Activated naive CD8-positive, alpha-beta T cell (primary cell): ENCODE measurements at regions not wholly inside any gene's neighbourhood (a gene's known extent, or its start where the extent isn't known, plus 50 kb on each side); places are given as distances from the start of the nearest gene placed in this dataset.

ENCODE experiments used
- H3K27ac Mint-ChIP-seq: one replicate; pipeline ENCODE4 v1.8.0; 2021; ENCODE audit warnings: mixed read lengths
- H3K27me3 Mint-ChIP-seq: one replicate; pipeline ENCODE4 v1.8.0; 2021; ENCODE audit warnings: mixed read lengths
- H3K36me3 Mint-ChIP-seq: one replicate; pipeline ENCODE4 v1.8.0; 2021; ENCODE audit warnings: mixed read lengths
- H3K4me1 Mint-ChIP-seq: one replicate; pipeline ENCODE4 v1.8.0; 2021; ENCODE audit warnings: low read depth, mixed read lengths
- H3K4me3 Mint-ChIP-seq: one replicate; pipeline ENCODE4 v1.8.0; 2021; ENCODE audit warnings: mild to moderate bottlenecking, mixed read lengths
- H3K9me3 Mint-ChIP-seq: one replicate; pipeline ENCODE4 v1.8.0; 2021; ENCODE audit warnings: low read depth, mixed read lengths

- peaks cover 7% of the 10 kb centered on the region for H3K27me3 Mint-ChIP-seq
- H3K36me3 Mint-ChIP-seq: peaks cover 4% of the 10 kb centered on the region
- H3K9me3 Mint-ChIP-seq: peaks cover 4% of the 10 kb centered on the region
- H3K4me3 Mint-ChIP-seq: no peak overlapping the region
- H3K27ac Mint-ChIP-seq: no peak overlapping the region
- no peaks in the 10 kb centered on the region for H3K4me1 Mint-ChIP-seq
Measured at GRCh38 chr13:95492044-95492801, 60.3 kb upstream of the CLDN10 start.

- peaks cover 7% of the 10 kb centered on the region for H3K27me3 Mint-ChIP-seq
- H3K27ac Mint-ChIP-seq: no peak overlapping the region
- peaks cover 4% of the 10 kb centered on the region for H3K36me3 Mint-ChIP-seq
- no peaks in the 10 kb centered on the region for H3K4me1 Mint-ChIP-seq
- peaks cover 4% of the 10 kb centered on the region for H3K9me3 Mint-ChIP-seq
- no peak overlapping the region for H3K4me3 Mint-ChIP-seq
Measured at GRCh38 chr13:95494082-95494681, 58.3 kb upstream of the CLDN10 start.

- peaks cover 7% of the 10 kb centered on the region for H3K27me3 Mint-ChIP-seq
- H3K4me1 Mint-ChIP-seq: no peaks in the 10 kb centered on the region
- H3K4me3 Mint-ChIP-seq: no peak overlapping the region
- no peak overlapping the region for H3K27ac Mint-ChIP-seq
- H3K36me3 Mint-ChIP-seq: no peaks in the 10 kb centered on the region
- H3K9me3 Mint-ChIP-seq: peaks cover 4% of the 10 kb centered on the region
Measured at GRCh38 chr13:95496485-95496884, 56.0 kb upstream of the CLDN10 start.

GRCh38 chr13:95497381-95497807 is 55.1 kb upstream of the CLDN10 start:
- peaks cover 9% of the 10 kb centered on the region for H3K9me3 Mint-ChIP-seq
- H3K27ac Mint-ChIP-seq: no peak overlapping the region
- H3K4me1 Mint-ChIP-seq: no peaks in the 10 kb centered on the region
- no peaks in the 10 kb centered on the region for H3K36me3 Mint-ChIP-seq
- no peak overlapping the region for H3K4me3 Mint-ChIP-seq
- peaks cover 7% of the 10 kb centered on the region for H3K27me3 Mint-ChIP-seq

GRCh38 chr13:95498886-95499285 is 53.6 kb upstream of the CLDN10 start:
- Mint-ChIP-seq H3K4me3 (no peak overlapping the region), H3K4me1 (no peaks in the 10 kb centered on the region)

GRCh38 chr13:95499811-95500712 is 52.5 kb upstream of the CLDN10 start:
- Mint-ChIP-seq H3K9me3 (peaks cover 9% of the 10 kb centered on the region), H3K4me3 (no peak overlapping the region), H3K36me3 (no peaks in the 10 kb centered on the region), H3K27me3 (peaks cover 7% of the 10 kb centered on the region), H3K27ac (no peak overlapping the region), H3K4me1 (no peaks in the 10 kb centered on the region)

More at GRCh38 chr13:95498886-95499285, 53.6 kb upstream of the CLDN10 start:
- H3K27ac Mint-ChIP-seq: no peak overlapping the region
- peaks cover 11% of the 10 kb centered on the region for H3K27me3 Mint-ChIP-seq
- no peaks in the 10 kb centered on the region for H3K36me3 Mint-ChIP-seq
- peaks cover 9% of the 10 kb centered on the region for H3K9me3 Mint-ChIP-seq

- no peaks in the 10 kb centered on the region for H3K36me3 Mint-ChIP-seq
- H3K27ac Mint-ChIP-seq: no peak overlapping the region
- peaks cover 4% of the 10 kb centered on the region for H3K27me3 Mint-ChIP-seq
- peaks cover 5% of the 10 kb centered on the region for H3K9me3 Mint-ChIP-seq
- H3K4me1 Mint-ChIP-seq: no peaks in the 10 kb centered on the region
- H3K4me3 Mint-ChIP-seq: no peak overlapping the region
Measured at GRCh38 chr13:95502216-95502615, 50.3 kb upstream of the CLDN10 start.
